HEK293 (cell line): ENCODE measurements at regions not wholly inside any gene's neighbourhood (a gene's known extent, or its start where the extent isn't known, plus 50 kb on each side); places are given as distances from the start of the nearest gene placed in this dataset.
"Not testable (repeated sequence)": the region's sequence is repeated elsewhere in the genome, so short reads cannot be mapped to it uniquely, and the experiment has no call there.

Experiments
- CTCF ChIA-PET: fragments of 350-600 bp; formaldehyde crosslinking; extraction: SDS; loops from one replicate; lab custom pipeline; 2021; ENCODE audit warnings: antibody characterized with exemption; lab: Yijun Ruan, JAX
- POLR2A ChIA-PET: fragments of 300-600 bp; formaldehyde crosslinking; extraction: SDS; loops from one replicate; lab custom pipeline; 2020; ENCODE audit warnings: antibody characterized with exemption, inconsistent platforms; lab: Yijun Ruan, JAX
- H3K27ac ChIP-seq: fragments of 200-500 bp; sonication (Bioruptor generic); 2 replicates; pipeline ENCODE4 v1.5.1; 2014; ENCODE audit warnings: low read depth, low read length, control low read depth, inconsistent platforms; ENCODE audit errors: extremely low read depth
- H3K36me3 ChIP-seq, 2 experiments: fragments of 200-500 bp in 1 of 2; sonication (Bioruptor generic) in 1 of 2; 1 replicate in 1 of 2; 2 replicates in 1 of 2; pipeline ENCODE4 v1.5.1; 2014 to 2017; ENCODE audit warnings: inconsistent platforms in 2 of 2, low read length in 2 of 2; ENCODE audit not compliant: control insufficient read depth in 2 of 2, insufficient read depth in 1 of 2
- H3K4me1 ChIP-seq: fragments of 200-500 bp; sonication (Bioruptor generic); 2 replicates; pipeline ENCODE4 v1.5.1; 2014; ENCODE audit warnings: mild to moderate bottlenecking, low read length, inconsistent platforms; ENCODE audit not compliant: control insufficient read depth, insufficient read depth
- H3K4me3 ChIP-seq: 2 replicates; pipeline ENCODE4 v1.5.1; 2011; ENCODE audit warnings: low read depth, mild to moderate bottlenecking, control low read depth, low read length, moderate library complexity
- H3K9me3 ChIP-seq: fragments of 200-500 bp; sonication (Bioruptor generic); 2 replicates; pipeline ENCODE4 v1.5.1; 2014; ENCODE audit warnings: low read depth, low read length, inconsistent platforms; ENCODE audit not compliant: control insufficient read depth, insufficient read depth
- GLI4 ChIP-seq: fragments of 450-650 bp; formaldehyde crosslinking; IDR thresholded peaks from 2 replicates; pipeline ENCODE4 v1.5.1; 2016; ENCODE audit warnings: missing biosample characterization, missing genetic modification characterization
- SP2 ChIP-seq: fragments of 450-650 bp; formaldehyde crosslinking; IDR thresholded peaks from 2 replicates; pipeline ENCODE4 v1.5.1; 2016; ENCODE audit warnings: missing biosample characterization, missing genetic modification characterization
- YY2 ChIP-seq: fragments of 450-650 bp; formaldehyde crosslinking; IDR thresholded peaks from 2 replicates; pipeline ENCODE4 v1.5.1; 2016; ENCODE audit warnings: missing biosample characterization, missing genetic modification characterization
- ZBTB21 ChIP-seq: fragments of 450-650 bp; formaldehyde crosslinking; IDR thresholded peaks from 2 replicates; pipeline ENCODE4 v1.5.1; 2017; ENCODE audit warnings: missing biosample characterization, missing genetic modification characterization
- ZBTB26 ChIP-seq: fragments of 450-650 bp; formaldehyde crosslinking; optimal IDR thresholded peaks from 2 replicates; pipeline ENCODE3; 2016; ENCODE audit warnings: missing biosample characterization, mild to moderate bottlenecking, missing genetic modification characterization
- ZBTB49 ChIP-seq: fragments of 450-650 bp; formaldehyde crosslinking; IDR thresholded peaks from 2 replicates; pipeline ENCODE4 v1.5.1; 2016; ENCODE audit warnings: missing biosample characterization, missing genetic modification characterization, low read depth
- ZFHX2 ChIP-seq: fragments of 450-650 bp; formaldehyde crosslinking; conservative IDR thresholded peaks from 2 replicates; pipeline ENCODE4 v1.5.1; 2016; ENCODE audit warnings: missing biosample characterization, missing genetic modification characterization
- ZNF10 ChIP-seq: fragments of 450-650 bp; formaldehyde crosslinking; IDR thresholded peaks from 2 replicates; pipeline ENCODE4 v1.5.1; 2017; ENCODE audit warnings: missing biosample characterization, missing genetic modification characterization
- ZNF223 ChIP-seq: fragments of 450-650 bp; formaldehyde crosslinking; IDR thresholded peaks from 2 replicates; pipeline ENCODE4 v1.5.1; 2016; ENCODE audit warnings: missing biosample characterization, missing genetic modification characterization
- ZNF335 ChIP-seq: fragments of 450-650 bp; formaldehyde crosslinking; conservative IDR thresholded peaks from 2 replicates; pipeline ENCODE4 v1.5.1; 2016; ENCODE audit warnings: missing biosample characterization, missing genetic modification characterization
- ZNF423 ChIP-seq: fragments of 450-650 bp; formaldehyde crosslinking; IDR thresholded peaks from 2 replicates; pipeline ENCODE4 v1.5.1; 2016; ENCODE audit warnings: missing biosample characterization, missing genetic modification characterization
- ZNF514 ChIP-seq: fragments of 450-650 bp; formaldehyde crosslinking; IDR thresholded peaks from 2 replicates; pipeline ENCODE4 v1.5.1; 2016; ENCODE audit warnings: missing biosample characterization, missing genetic modification characterization
- ZNF629 ChIP-seq: fragments of 450-650 bp; formaldehyde crosslinking; IDR thresholded peaks from 2 replicates; pipeline ENCODE4 v1.5.1; 2017; ENCODE audit warnings: missing biosample characterization, missing genetic modification characterization
- ZNF76 ChIP-seq: fragments of 450-650 bp; formaldehyde crosslinking; IDR thresholded peaks from 2 replicates; pipeline ENCODE4; 2016; ENCODE audit warnings: low read depth, missing biosample characterization, missing genetic modification characterization, borderline replicate concordance
- ZNF776 ChIP-seq: fragments of 450-650 bp; formaldehyde crosslinking; IDR thresholded peaks from 2 replicates; pipeline ENCODE4 v1.5.0; 2017; ENCODE audit warnings: missing biosample characterization, missing genetic modification characterization, borderline replicate concordance
- ZNF830 ChIP-seq: fragments of 450-650 bp; IDR thresholded peaks from 2 replicates; pipeline ENCODE4 v1.5.0; 2018; ENCODE audit warnings: missing biosample characterization, missing genetic modification characterization, low read depth, mild to moderate bottlenecking, moderate library complexity
- TF ChIP-seq, protein P1 (sequence below): fragments of 450-650 bp; formaldehyde crosslinking; IDR thresholded peaks from 2 replicates; pipeline ENCODE4 v1.5.1; 2016; ENCODE audit warnings: missing biosample characterization, missing genetic modification characterization
- TF ChIP-seq, protein P2 (sequence below): IDR thresholded peaks from 2 replicates; pipeline ENCODE4 v1.6.1; 2011; ENCODE audit warnings: mild to moderate bottlenecking, low read depth, low read length, borderline replicate concordance

- no peak overlapping the region for H3K4me3 ChIP-seq
- H3K9me3 ChIP-seq: no peaks in the 10 kb centered on the region
- no peaks in the 10 kb centered on the region for H3K4me1 ChIP-seq
- ChIA-PET POLR2A (no interaction called here), CTCF (interaction anchor here (0.7 to 2.4 kb wide), 2 partner anchors 9 to 35 kb away, joined by 3 to 8 read pairs; no protein-coding TSS in a partner anchor)
- TF ChIP-seq, protein P1, sequence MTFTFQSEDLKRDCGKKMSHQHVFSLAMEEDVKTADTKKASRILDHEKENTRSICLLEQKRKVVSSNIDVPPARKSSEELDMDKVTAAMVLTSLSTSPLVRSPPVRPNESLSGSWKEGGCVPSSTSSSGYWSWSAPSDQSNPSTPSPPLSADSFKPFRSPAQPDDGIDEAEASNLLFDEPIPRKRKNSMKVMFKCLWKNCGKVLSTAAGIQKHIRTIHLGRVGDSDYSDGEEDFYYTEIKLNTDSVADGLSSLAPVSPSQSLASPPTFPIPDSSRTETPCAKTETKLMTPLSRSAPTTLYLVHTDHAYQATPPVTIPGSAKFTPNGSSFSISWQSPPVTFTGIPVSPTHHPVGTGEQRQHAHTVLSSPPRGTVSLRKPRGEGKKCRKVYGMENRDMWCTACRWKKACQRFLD (tag by site-specific recombination): no peak
- TF ChIP-seq ZBTB21 (tag by site-specific recombination) (no peak), ZNF76 (no peak)
- TF ChIP-seq, all 188 proteins: peak for 0
- no peak overlapping the region for H3K27ac ChIP-seq
- H3K36me3 ChIP-seq: no peaks in the 10 kb centered on the region
Measured at GRCh38 chr5:155148694-155149093, 135.1 kb downstream of the KIF4B start.

- Histone ChIP-seq H3K36me3 (no peaks in the 10 kb centered on the region), H3K27ac (no peak overlapping the region), H3K4me1 (no peaks in the 10 kb centered on the region), H3K9me3 (no peaks in the 10 kb centered on the region), H3K4me3 (no peak overlapping the region)
- POLR2A ChIA-PET: no interaction called here
- no peak for TF ChIP-seq ZNF223
- no peak for TF ChIP-seq YY2 (tag by site-specific recombination)
- TF ChIP-seq ZNF830: no peak
- no peak for TF ChIP-seq GLI4 (tag by site-specific recombination)
- no peak for TF ChIP-seq ZNF10 (tag by site-specific recombination)
- TF ChIP-seq SP2 (tag by site-specific recombination): no peak
- TF ChIP-seq, protein P2, sequence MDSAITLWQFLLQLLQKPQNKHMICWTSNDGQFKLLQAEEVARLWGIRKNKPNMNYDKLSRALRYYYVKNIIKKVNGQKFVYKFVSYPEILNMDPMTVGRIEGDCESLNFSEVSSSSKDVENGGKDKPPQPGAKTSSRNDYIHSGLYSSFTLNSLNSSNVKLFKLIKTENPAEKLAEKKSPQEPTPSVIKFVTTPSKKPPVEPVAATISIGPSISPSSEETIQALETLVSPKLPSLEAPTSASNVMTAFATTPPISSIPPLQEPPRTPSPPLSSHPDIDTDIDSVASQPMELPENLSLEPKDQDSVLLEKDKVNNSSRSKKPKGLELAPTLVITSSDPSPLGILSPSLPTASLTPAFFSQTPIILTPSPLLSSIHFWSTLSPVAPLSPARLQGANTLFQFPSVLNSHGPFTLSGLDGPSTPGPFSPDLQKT: no peak
- TF ChIP-seq ZNF335: no peak
- TF ChIP-seq ZNF514 (tag by site-specific recombination): no peak
- no peak for TF ChIP-seq ZFHX2
- TF ChIP-seq ZNF776 (tag by site-specific recombination): no peak
- TF ChIP-seq ZNF76: no peak
- TF ChIP-seq ZBTB21 (tag by site-specific recombination): no peak
- no peak for TF ChIP-seq ZBTB26
- TF ChIP-seq, all 188 proteins: peak for 0
- CTCF ChIA-PET: interaction anchor here (0.5 to 2.4 kb wide), 2 partner anchors 11 to 727 kb away, joined by 3 to 8 read pairs; no protein-coding TSS in a partner anchor
Measured at GRCh38 chr5:155150012-155150411, 136.5 kb downstream of the KIF4B start.

DNA sequence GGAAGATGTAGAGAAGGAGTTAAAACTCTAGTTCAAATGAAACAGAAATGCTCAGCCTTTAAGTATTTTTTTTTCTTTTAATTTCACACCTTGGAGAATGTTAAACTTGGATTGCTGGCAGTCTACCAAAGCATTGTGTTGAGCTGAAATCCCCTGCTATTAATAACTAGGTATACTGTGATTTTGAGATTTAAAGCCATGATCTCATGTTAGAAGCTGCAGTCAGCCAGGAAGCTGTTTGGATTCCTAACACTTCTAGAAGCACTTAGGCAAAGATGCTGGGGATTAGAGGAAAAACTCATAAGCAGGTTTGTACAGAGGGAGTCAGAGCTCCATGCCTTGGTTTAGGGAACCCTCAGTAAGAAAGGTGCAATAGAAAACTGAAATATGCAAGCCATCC lies 141.4 kb downstream of the KIF4B start:
- Histone ChIP-seq H3K9me3 (no peaks in the 10 kb centered on the region), H3K4me3 (no peak overlapping the region), H3K36me3 (no peaks in the 10 kb centered on the region), H3K4me1 (no peaks in the 10 kb centered on the region), H3K27ac (no peak overlapping the region)
- ChIA-PET CTCF (interaction anchor here (2.3 kb wide), 1 partner anchor 15 kb away, joined by 9 read pairs; no protein-coding TSS in a partner anchor), POLR2A (no interaction called here)
- TF ChIP-seq ZBTB49 (no peak), ZNF629 (no peak), ZNF423 (tag by site-specific recombination) (no peak)

- POLR2A ChIA-PET, H3K9me3 ChIP-seq, H3K36me3 ChIP-seq, H3K4me1 ChIP-seq, CTCF ChIA-PET, H3K27ac ChIP-seq, H3K4me3 ChIP-seq: not testable (repeated sequence)
Measured at GRCh38 chr5:155163084-155163483, 149.5 kb downstream of the KIF4B start.
